ENCODE measurements at regions not wholly inside any gene's neighbourhood (a gene's known extent, or its start where the extent isn't known, plus 50 kb on each side); places are given as distances from the start of the nearest gene placed in this dataset.
A peak's percentile ranks its signal among the peaks of the same experiment; 100 is the strongest.

DNA sequence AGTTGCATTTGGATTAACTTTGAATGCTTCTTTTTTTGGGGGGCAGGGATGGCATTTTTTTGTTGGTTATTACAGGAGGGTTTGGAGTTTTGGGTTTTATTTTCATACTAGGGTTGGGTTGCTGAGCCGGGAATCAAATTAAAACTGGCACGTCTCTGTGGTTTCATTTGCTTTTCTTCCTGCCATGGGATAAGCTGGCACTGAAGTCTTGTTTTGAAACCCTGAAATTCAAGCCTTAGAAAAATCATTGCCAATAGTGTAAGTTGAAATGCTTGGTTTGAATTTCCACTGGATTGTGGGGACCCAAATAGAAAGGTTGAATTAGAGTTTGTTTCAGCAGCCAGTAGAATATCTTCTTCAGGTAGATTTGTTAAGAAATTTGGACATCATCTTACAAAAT, 193.1 kb upstream of the DCBLD2 start:
- FAIRE-seq: no peak
- no peak for TF ChIP-seq POLR2A (IDR thresholded peaks at IDR 0.05; ENCODE audit: low read depth, low read length)
- no peak for DNase-seq (ENCODE audit: insufficient read length, low spot score)

DNA sequence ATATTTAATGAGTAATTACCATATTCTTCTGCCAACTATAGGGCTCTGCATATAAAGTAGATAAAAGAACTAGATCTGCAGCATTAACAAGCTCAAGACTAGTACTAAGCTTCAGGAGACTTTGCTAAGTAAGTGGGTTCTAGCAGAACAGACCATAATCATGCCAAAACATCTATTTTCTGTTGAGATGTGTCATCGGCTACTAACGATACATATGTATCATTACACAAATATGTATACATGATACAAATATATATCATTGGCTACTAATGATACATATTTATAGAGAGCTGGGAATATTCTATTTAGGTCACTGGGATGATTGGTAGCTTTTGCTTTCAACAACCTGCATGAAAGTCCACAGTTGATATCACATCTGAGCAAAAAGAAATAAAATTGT, 185.8 kb upstream of the DCBLD2 start:
- FAIRE-seq (no peak), DNase-seq (ENCODE audit: insufficient read length, low spot score) (no peak)
- TF ChIP-seq POLR2A (IDR thresholded peaks at IDR 0.05; ENCODE audit: low read depth, low read length): no peak

- FAIRE-seq (peak; percentile 86), DNase-seq (ENCODE audit: insufficient read length, low spot score) (no peak)
- no peak for TF ChIP-seq POLR2A (IDR thresholded peaks at IDR 0.05; ENCODE audit: low read depth, low read length)
These were observed 183.3 kb upstream of the DCBLD2 start for GRCh38 chr3:99084826-99085225.

DNA sequence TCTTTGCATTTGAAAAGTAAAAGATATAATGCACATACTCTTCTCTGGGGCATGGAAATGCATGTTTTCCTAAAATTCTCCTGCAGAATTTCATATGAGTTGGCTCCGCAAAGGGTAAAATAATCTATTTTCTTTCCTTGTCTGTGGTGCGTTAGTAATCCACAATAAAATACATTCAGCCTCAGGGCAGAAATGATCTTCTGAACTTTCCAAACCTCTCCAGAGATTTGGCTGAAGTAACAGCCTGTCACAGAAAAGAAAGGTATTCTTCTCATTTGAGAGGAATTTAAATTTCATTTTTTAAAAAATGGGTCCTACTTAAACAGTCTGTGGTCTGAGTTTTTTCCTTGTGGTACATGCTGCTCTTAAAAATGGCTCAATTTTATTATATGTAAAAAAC, 182.7 kb upstream of the DCBLD2 start:
- DNase-seq (ENCODE audit: insufficient read length, low spot score) (no peak), FAIRE-seq (peak; percentile 23)
- TF ChIP-seq POLR2A (IDR thresholded peaks at IDR 0.05; ENCODE audit: low read depth, low read length): no peak

GRCh38 chr3:99071096-99071495, 169.6 kb upstream of the DCBLD2 start:
- TF ChIP-seq POLR2A (IDR thresholded peaks at IDR 0.05; ENCODE audit: low read depth, low read length): no peak
- no peak for DNase-seq (ENCODE audit: insufficient read length, low spot score)
- FAIRE-seq: no peak

- DNase-seq (ENCODE audit: insufficient read length, low spot score): no peak
- TF ChIP-seq POLR2A (IDR thresholded peaks at IDR 0.05; ENCODE audit: low read depth, low read length): no peak
- no peak for FAIRE-seq
These were observed 168.5 kb upstream of the DCBLD2 start for GRCh38 chr3:99069973-99070372.

GRCh38 chr3:99066863-99067262, 165.4 kb upstream of the DCBLD2 start:
- DNase-seq (ENCODE audit: insufficient read length, low spot score) (no peak), FAIRE-seq (no peak)
- TF ChIP-seq POLR2A (IDR thresholded peaks at IDR 0.05; ENCODE audit: low read depth, low read length): no peak

DNA sequence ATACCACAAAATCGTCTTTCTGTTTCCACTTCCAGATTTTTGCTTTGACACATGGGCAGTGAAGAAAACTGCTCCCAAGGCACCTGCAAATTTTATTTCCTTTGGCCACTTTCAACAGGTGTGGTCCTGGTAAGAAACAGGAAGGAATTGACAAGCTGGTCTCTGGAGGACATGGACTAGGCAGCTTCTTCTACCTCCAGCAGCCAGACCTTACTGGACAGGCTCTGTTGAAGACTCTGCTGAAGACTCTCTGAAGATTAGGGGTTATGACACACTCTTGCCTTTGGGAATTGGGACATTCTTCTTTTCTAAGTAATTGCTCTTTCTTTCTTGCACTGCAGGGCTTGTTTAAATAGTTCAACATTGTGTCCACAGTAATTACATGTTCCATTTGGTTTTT, 147.7 kb upstream of the DCBLD2 start:
- TF ChIP-seq POLR2A (IDR thresholded peaks at IDR 0.05; ENCODE audit: low read depth, low read length): no peak
- DNase-seq (ENCODE audit: insufficient read length, low spot score) (no peak), FAIRE-seq (no peak)

DNA sequence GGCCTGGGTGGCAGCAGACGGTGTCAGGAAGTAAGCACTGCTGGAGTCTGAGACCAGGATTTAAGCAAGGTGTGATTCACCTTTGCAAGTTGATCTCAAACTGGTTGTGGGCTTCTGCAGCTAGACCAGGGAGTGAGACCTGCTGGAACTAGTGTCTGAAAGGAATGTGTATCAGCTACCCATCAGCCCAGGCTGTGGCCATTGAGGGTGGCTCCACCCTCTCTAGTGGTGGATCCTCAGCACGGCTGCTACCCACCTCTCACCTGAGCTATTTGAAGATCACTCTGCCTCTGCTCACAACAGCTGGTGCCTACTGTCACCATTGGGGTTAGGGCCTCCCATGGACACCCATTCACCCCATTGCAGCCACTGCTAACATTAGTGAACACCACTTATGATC, 140.3 kb upstream of the DCBLD2 start:
- TF ChIP-seq POLR2A (IDR thresholded peaks at IDR 0.05; ENCODE audit: low read depth, low read length): no peak
- no peak for DNase-seq (ENCODE audit: insufficient read length, low spot score)
- FAIRE-seq: peak; percentile 93

- FAIRE-seq (no peak), DNase-seq (ENCODE audit: insufficient read length, low spot score) (no peak)
- TF ChIP-seq POLR2A (IDR thresholded peaks at IDR 0.05; ENCODE audit: low read depth, low read length): no peak
These were observed 130.3 kb upstream of the DCBLD2 start for GRCh38 chr3:99031778-99032177.

DNA sequence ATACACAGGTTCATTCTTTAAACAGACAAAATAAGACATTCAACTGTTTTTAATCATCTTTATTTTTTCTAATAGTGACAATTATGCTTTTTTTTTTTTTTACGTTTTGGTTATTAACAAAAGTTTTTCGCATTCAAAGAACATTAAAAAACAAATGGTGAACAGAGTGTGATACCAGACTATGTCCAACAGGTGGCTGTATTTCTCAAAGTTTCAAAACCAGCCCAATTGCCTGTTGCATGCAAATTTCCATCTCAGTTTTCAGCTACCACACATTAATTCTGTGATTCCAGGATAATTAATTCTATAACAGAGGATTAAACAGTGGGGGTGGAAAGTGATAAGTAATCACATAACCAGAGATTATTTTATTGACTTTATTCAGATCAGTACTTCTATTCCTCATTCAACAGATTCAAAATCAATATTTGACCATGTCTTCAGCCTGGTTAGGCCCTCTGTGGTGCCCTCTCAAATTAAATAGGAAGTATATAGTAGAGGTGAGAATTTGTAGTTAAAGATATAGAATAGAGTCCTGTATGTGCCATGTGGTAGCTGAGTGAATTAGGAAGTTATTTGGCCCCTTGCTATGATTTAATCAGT, 122.2 kb upstream of the DCBLD2 start:
- DNase-seq (ENCODE audit: insufficient read length, low spot score) (no peak), FAIRE-seq (peak; percentile 96)
- TF ChIP-seq POLR2A (IDR thresholded peaks at IDR 0.05; ENCODE audit: low read depth, low read length): no peak

DNA sequence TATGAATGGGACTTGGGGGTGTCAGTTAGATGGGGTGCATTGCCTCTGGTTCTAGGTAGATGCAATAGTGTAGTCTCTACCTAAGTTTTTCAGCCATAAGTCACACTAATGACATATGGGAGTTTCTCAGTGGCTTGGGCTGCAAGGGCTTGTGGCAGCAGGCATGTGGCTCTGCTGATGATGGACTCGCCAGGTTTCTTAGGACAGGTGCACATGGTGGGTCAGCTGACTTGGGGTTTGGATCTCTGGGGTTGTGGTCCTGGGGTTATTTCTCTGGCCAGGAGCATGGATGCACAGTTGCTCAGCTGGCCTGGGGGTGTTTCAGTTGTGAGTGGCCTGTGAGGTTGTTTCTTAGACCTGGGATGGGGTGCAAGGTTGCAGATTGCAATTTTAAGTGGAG, 120.0 kb upstream of the DCBLD2 start:
- no peak for DNase-seq (ENCODE audit: insufficient read length, low spot score)
- no peak for FAIRE-seq
- TF ChIP-seq POLR2A (IDR thresholded peaks at IDR 0.05; ENCODE audit: low read depth, low read length): no peak

DNA sequence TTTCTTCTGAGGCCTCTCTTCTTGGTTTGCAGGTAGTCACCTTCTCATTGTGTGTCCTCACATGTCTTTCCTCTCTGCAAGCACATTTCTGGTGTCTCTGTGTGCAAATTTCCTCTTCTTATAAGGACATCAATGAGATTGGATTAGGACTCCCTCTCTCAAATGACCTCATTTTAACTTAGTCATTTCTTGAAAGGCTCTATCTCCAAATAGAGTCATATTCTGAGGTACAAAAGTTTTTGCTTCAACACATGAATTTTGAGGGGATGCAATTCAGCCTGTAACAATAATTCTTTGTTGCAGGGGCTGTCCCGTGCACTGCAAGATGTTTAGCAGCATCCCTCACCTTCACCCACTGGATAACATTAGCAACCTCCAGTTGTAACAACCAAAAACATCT, 115.0 kb upstream of the DCBLD2 start:
- no peak for DNase-seq (ENCODE audit: insufficient read length, low spot score)
- TF ChIP-seq POLR2A (IDR thresholded peaks at IDR 0.05; ENCODE audit: low read depth, low read length): no peak
- FAIRE-seq: no peak

GRCh38 chr3:99013777-99014315, 112.4 kb upstream of the DCBLD2 start:
- no peak for TF ChIP-seq POLR2A (IDR thresholded peaks at IDR 0.05; ENCODE audit: low read depth, low read length)
- FAIRE-seq: no peak
- no peak for DNase-seq (ENCODE audit: insufficient read length, low spot score)

GRCh38 chr3:99013077-99013476, 111.6 kb upstream of the DCBLD2 start:
- no peak for FAIRE-seq
- no peak for DNase-seq (ENCODE audit: insufficient read length, low spot score)
- TF ChIP-seq POLR2A (IDR thresholded peaks at IDR 0.05; ENCODE audit: low read depth, low read length): no peak

- DNase-seq (ENCODE audit: insufficient read length, low spot score): no peak
- no peak for TF ChIP-seq POLR2A (IDR thresholded peaks at IDR 0.05; ENCODE audit: low read depth, low read length)
- FAIRE-seq: peak; percentile 68
These were observed 110.6 kb upstream of the DCBLD2 start for GRCh38 chr3:99012051-99012450.

All from H54 (cell line).